ENCODE measurements at regions not wholly inside any gene's neighbourhood (a gene's known extent, or its start where the extent isn't known, plus 50 kb on each side); places are given as distances from the start of the nearest gene placed in this dataset.

DNA sequence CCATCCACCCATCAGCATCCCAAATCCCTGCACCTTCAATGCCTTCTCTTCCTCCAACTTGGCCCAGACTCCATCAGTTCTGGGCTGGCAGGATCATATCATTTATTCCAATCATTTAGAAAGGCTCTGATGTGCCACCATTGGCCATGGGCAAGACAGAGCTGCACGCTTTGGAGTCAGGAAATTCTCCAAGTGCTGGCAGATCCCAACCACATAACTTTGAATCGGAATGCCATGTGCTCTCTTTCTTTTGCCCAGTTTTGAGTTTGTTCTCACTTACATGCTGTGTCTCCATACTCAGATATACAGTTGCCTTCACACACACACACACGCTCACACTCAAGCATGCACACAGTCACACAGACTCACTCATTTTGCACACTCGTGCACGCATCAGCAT is 85.7 kb upstream of the GHITM start:
- Histone ChIP-seq H4K20me1 (ENCODE audit: low read depth, low read length) (no peaks in the 10 kb centered on the region), H3K27ac (ENCODE audit: low read depth, low read length) (no peak overlapping the region), H3F3A (ENCODE audit: insufficient read depth) (no peaks in the 10 kb centered on the region), H3K9me2 (replicated peaks; ENCODE audit: insufficient read depth, low read length) (no peaks in the 10 kb centered on the region), H2AFZ (ENCODE audit: low read depth, low read length, severe bottlenecking) (no peak overlapping the region), H3K36me3 (ENCODE audit: low read length) (no peaks in the 10 kb centered on the region), H3K79me2 (ENCODE audit: insufficient read depth, low read length) (no peaks in the 10 kb centered on the region), H3K4me3 (ENCODE audit: insufficient read depth, low read length, poor library complexity, severe bottlenecking) (no peak overlapping the region), H3K9me3 (ENCODE audit: insufficient read depth, low read length) (no peaks in the 10 kb centered on the region), H3K4me2 (ENCODE audit: low read depth, low read length, poor library complexity, severe bottlenecking) (no peak overlapping the region), H3K9ac (ENCODE audit: low read length) (no peak overlapping the region), H3K27me3 (ENCODE audit: low read length) (no peaks in the 10 kb centered on the region)
- TF ChIP-seq EZH2phosphoT487 (conservative IDR thresholded peaks at IDR 0.05; ENCODE audit: low read length), result no peak
- TF ChIP-seq, protein P1, sequence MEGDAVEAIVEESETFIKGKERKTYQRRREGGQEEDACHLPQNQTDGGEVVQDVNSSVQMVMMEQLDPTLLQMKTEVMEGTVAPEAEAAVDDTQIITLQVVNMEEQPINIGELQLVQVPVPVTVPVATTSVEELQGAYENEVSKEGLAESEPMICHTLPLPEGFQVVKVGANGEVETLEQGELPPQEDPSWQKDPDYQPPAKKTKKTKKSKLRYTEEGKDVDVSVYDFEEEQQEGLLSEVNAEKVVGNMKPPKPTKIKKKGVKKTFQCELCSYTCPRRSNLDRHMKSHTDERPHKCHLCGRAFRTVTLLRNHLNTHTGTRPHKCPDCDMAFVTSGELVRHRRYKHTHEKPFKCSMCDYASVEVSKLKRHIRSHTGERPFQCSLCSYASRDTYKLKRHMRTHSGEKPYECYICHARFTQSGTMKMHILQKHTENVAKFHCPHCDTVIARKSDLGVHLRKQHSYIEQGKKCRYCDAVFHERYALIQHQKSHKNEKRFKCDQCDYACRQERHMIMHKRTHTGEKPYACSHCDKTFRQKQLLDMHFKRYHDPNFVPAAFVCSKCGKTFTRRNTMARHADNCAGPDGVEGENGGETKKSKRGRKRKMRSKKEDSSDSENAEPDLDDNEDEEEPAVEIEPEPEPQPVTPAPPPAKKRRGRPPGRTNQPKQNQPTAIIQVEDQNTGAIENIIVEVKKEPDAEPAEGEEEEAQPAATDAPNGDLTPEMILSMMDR (IDR thresholded peaks at IDR 0.05; ENCODE audit: insufficient read depth, low read length, poor library complexity, severe bottlenecking), result no peak

GRCh38 chr10:84054743-84055142 is 84.6 kb upstream of the GHITM start:
- Histone ChIP-seq H3K9me3 (ENCODE audit: insufficient read depth, low read length) (no peaks in the 10 kb centered on the region), H3K27me3 (ENCODE audit: low read length) (no peaks in the 10 kb centered on the region)
- TF ChIP-seq, protein P1 (IDR thresholded peaks at IDR 0.05; ENCODE audit: insufficient read depth, low read length, poor library complexity, severe bottlenecking), result no peak
- no peak for TF ChIP-seq EZH2phosphoT487 (conservative IDR thresholded peaks at IDR 0.05; ENCODE audit: low read length)

DNA sequence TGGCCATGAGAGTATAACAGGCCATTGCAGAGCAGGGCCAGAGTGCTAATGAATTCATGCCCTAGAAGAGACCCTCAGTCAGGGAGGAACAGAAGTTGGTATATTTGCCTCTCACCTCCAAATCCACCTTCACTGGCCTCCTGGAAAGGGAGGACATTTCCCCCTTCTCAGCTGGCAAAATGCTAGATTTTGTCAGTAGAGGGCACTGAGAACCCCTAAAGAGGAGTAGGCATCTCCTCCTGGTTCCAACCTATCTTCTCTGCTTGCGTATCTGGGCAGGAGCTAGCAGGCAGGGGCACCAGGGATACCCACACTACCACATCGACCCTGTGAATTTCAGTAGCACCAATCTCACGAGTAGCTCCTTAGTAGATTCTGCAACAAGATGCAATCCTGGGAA is 79.8 kb upstream of the GHITM start:
- no peak overlapping the region for H3K9ac ChIP-seq (ENCODE audit: low read length)
- no peaks in the 10 kb centered on the region for H3K27me3 ChIP-seq (ENCODE audit: low read length)
- H3K4me2 ChIP-seq (ENCODE audit: low read depth, low read length, poor library complexity, severe bottlenecking), result no peak overlapping the region
- no peaks in the 10 kb centered on the region for H3K9me2 ChIP-seq (replicated peaks; ENCODE audit: insufficient read depth, low read length)
- no peak overlapping the region for H3K4me3 ChIP-seq (ENCODE audit: insufficient read depth, low read length, poor library complexity, severe bottlenecking)
- no peaks in the 10 kb centered on the region for H3K36me3 ChIP-seq (ENCODE audit: low read length)
- no peak for TF ChIP-seq EZH2phosphoT487 (conservative IDR thresholded peaks at IDR 0.05; ENCODE audit: low read length)
- TF ChIP-seq, protein P1 (IDR thresholded peaks at IDR 0.05; ENCODE audit: insufficient read depth, low read length, poor library complexity, severe bottlenecking), result no peak
- H3K79me2 ChIP-seq (ENCODE audit: insufficient read depth, low read length), result no peaks in the 10 kb centered on the region
- H4K20me1 ChIP-seq (ENCODE audit: low read depth, low read length), result no peaks in the 10 kb centered on the region
- H3K27ac ChIP-seq (ENCODE audit: low read depth, low read length), result no peak overlapping the region
- H3K9me3 ChIP-seq (ENCODE audit: insufficient read depth, low read length), result no peaks in the 10 kb centered on the region
- no peak overlapping the region for H2AFZ ChIP-seq (ENCODE audit: low read depth, low read length, severe bottlenecking)
- no peaks in the 10 kb centered on the region for H3F3A ChIP-seq (ENCODE audit: insufficient read depth)

More at GRCh38 chr10:84054743-84055142, 84.6 kb upstream of the GHITM start:
- Histone ChIP-seq H3K4me3 (ENCODE audit: insufficient read depth, low read length, poor library complexity, severe bottlenecking) (no peak overlapping the region), H3K9me2 (replicated peaks; ENCODE audit: insufficient read depth, low read length) (no peaks in the 10 kb centered on the region), H3F3A (ENCODE audit: insufficient read depth) (no peaks in the 10 kb centered on the region), H3K9ac (ENCODE audit: low read length) (no peak overlapping the region), H2AFZ (ENCODE audit: low read depth, low read length, severe bottlenecking) (no peak overlapping the region), H3K36me3 (ENCODE audit: low read length) (no peaks in the 10 kb centered on the region), H4K20me1 (ENCODE audit: low read depth, low read length) (no peaks in the 10 kb centered on the region), H3K79me2 (ENCODE audit: insufficient read depth, low read length) (no peaks in the 10 kb centered on the region), H3K27ac (ENCODE audit: low read depth, low read length) (no peak overlapping the region), H3K4me2 (ENCODE audit: low read depth, low read length, poor library complexity, severe bottlenecking) (no peak overlapping the region)

All from SU-DHL-6 (cell line).